ENCODE measurements at regions not wholly inside any gene's neighbourhood (a gene's known extent, or its start where the extent isn't known, plus 50 kb on each side); places are given as distances from the start of the nearest gene placed in this dataset.
"Not testable (repeated sequence)": the region's sequence is repeated elsewhere in the genome, so short reads cannot be mapped to it uniquely, and the experiment has no call there.

- no peak for DNase-seq
Observed at GRCh38 chr17:63078707-63079106, 112.7 kb downstream of the TANC2 start.

GRCh38 chr17:63082273-63082861 lies 116.3 kb downstream of the TANC2 start:
- no peak for DNase-seq

GRCh38 chr17:63082952-63083351 lies 116.9 kb downstream of the TANC2 start:
- DNase-seq: no peak

- DNase-seq: no peak
Observed at GRCh38 chr17:63086483-63087185, 120.6 kb downstream of the TANC2 start.

GRCh38 chr17:63090358-63091114 lies 124.5 kb downstream of the TANC2 start:
- DNase-seq: not testable (repeated sequence)

GRCh38 chr17:63091909-63092308 lies 125.9 kb downstream of the TANC2 start:
- DNase-seq: not testable (repeated sequence)

- no peak for DNase-seq
Observed at GRCh38 chr17:63094631-63095030, 128.6 kb downstream of the TANC2 start.

- DNase-seq: no peak
Observed at GRCh38 chr17:63095459-63095858, 129.4 kb downstream of the TANC2 start.

- DNase-seq: no peak
Observed at GRCh38 chr17:63095879-63096278, 129.8 kb downstream of the TANC2 start.

- DNase-seq: no peak
Observed at GRCh38 chr17:63096426-63096825, 130.4 kb downstream of the TANC2 start.

- DNase-seq: no peak
Observed at GRCh38 chr17:63099425-63099824, 133.4 kb downstream of the TANC2 start.

- DNase-seq: no peak
Observed at GRCh38 chr17:63102034-63102433, 136.0 kb downstream of the TANC2 start.

GRCh38 chr17:63106050-63106449 lies 140.0 kb downstream of the TANC2 start:
- no peak for DNase-seq

- DNase-seq: no peak
Observed at GRCh38 chr17:63109661-63110060, 143.6 kb downstream of the TANC2 start.

GRCh38 chr17:63113167-63113566 lies 147.1 kb downstream of the TANC2 start:
- DNase-seq: no peak

GRCh38 chr17:63116228-63116627 lies 150.2 kb downstream of the TANC2 start:
- DNase-seq: no peak

- no peak for DNase-seq
Observed at GRCh38 chr17:63116967-63117830, 151.2 kb downstream of the TANC2 start.

- no peak for DNase-seq
Observed at GRCh38 chr17:63120406-63120805, 154.4 kb downstream of the TANC2 start.

- DNase-seq: no peak
Observed at GRCh38 chr17:63124536-63124935, 158.5 kb downstream of the TANC2 start.

- no peak for DNase-seq
Observed at GRCh38 chr17:63124958-63125357, 158.9 kb downstream of the TANC2 start.

GRCh38 chr17:63125987-63126386 lies 160.0 kb downstream of the TANC2 start:
- DNase-seq: no peak

GRCh38 chr17:63126607-63127006 lies 160.6 kb downstream of the TANC2 start:
- no peak for DNase-seq
